B cell (primary cell): ENCODE measurements at regions not wholly inside any gene's neighbourhood (a gene's known extent, or its start where the extent isn't known, plus 50 kb on each side); places are given as distances from the start of the nearest gene placed in this dataset.

Experiments
- EZH2 ChIP-seq: IDR thresholded peaks from 2 replicates; pipeline ENCODE4 v1.6.1; 2012; ENCODE audit warnings: borderline replicate concordance, low read depth, mild to moderate bottlenecking, moderate library complexity, low read length; ENCODE audit not compliant: insufficient read depth, poor library complexity, severe bottlenecking
- TF ChIP-seq, protein P1 (sequence below): fragments of 200-600 bp; IDR thresholded peaks from one replicate; pipeline ENCODE4 v1.8.0; 2022; ENCODE audit warnings: antibody characterized with exemption, mild to moderate bottlenecking

DNA sequence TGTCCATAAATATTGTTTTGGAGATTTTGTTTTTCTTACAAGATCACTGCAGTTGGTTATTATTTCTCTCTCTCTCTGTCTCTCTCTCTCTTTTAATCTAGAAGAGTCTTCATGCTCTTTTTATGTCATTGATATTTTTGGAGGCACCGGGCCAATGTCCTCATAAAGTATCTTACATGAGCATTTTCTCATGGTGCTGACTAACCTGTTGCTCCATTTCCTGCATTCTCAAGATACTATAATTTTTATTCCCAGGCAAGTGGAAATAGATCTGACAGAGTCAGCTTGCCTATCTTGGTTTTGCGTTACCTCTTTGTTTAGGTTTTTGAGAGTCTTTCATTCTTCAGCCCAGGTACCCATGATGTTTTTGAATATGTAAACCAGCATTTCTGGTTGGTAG is 938.8 kb upstream of the FBXO33 start:
- TF ChIP-seq, protein P1, sequence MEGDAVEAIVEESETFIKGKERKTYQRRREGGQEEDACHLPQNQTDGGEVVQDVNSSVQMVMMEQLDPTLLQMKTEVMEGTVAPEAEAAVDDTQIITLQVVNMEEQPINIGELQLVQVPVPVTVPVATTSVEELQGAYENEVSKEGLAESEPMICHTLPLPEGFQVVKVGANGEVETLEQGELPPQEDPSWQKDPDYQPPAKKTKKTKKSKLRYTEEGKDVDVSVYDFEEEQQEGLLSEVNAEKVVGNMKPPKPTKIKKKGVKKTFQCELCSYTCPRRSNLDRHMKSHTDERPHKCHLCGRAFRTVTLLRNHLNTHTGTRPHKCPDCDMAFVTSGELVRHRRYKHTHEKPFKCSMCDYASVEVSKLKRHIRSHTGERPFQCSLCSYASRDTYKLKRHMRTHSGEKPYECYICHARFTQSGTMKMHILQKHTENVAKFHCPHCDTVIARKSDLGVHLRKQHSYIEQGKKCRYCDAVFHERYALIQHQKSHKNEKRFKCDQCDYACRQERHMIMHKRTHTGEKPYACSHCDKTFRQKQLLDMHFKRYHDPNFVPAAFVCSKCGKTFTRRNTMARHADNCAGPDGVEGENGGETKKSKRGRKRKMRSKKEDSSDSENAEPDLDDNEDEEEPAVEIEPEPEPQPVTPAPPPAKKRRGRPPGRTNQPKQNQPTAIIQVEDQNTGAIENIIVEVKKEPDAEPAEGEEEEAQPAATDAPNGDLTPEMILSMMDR = no peak
- TF ChIP-seq EZH2 = no peak
